Esophagus muscularis mucosa (tissue), 3 donors: ENCODE measurements at regions not wholly inside any gene's neighbourhood (a gene's known extent, or its start where the extent isn't known, plus 50 kb on each side); places are given as distances from the start of the nearest gene placed in this dataset.

Experiments used
- CTCF ChIP-seq, 3 experiments: fragments of 200-600 bp in 2 of 3; fragments of 450-650 bp in 1 of 3; sonication (generic) in 2 of 3; IDR thresholded peaks; one replicate each; pipeline ENCODE4 v1.5.1; 2017 to 2019; ENCODE audit warnings: antibody characterized with exemption in 3 of 3, mild to moderate bottlenecking in 2 of 3, moderate library complexity in 1 of 3
- POLR2A ChIP-seq: fragments of 450-650 bp; IDR thresholded peaks from one replicate; pipeline ENCODE4 v1.6.1; 2017; ENCODE audit warnings: antibody characterized with exemption, moderate library complexity, mild to moderate bottlenecking, low read depth
- POLR2AphosphoS5 ChIP-seq, 2 donors: sonication (generic); formaldehyde crosslinking; IDR thresholded peaks; one replicate each; pipeline ENCODE4 v1.6.1; 2017; ENCODE audit warnings: antibody characterized with exemption in 2 of 2

- TF ChIP-seq POLR2AphosphoS5 (IDR thresholded peaks at IDR 0.05) (no peak), CTCF (IDR thresholded peaks at IDR 0.05) (no peak), POLR2A (no peak)
Observed at GRCh38 chr5:169415371-169415770, 114.4 kb upstream of the SLIT3 start.
